NCI-H2227 treated with DMSO at 0.1 percent for 48 hours (cell line): ENCODE measurements at regions not wholly inside any gene's neighbourhood (a gene's known extent, or its start where the extent isn't known, plus 50 kb on each side); places are given as distances from the start of the nearest gene placed in this dataset.

Source experiments
- DNase-seq: peaks from one replicate; lab custom pipeline; 2025; lab: John Stamatoyannopoulos, UW

DNA sequence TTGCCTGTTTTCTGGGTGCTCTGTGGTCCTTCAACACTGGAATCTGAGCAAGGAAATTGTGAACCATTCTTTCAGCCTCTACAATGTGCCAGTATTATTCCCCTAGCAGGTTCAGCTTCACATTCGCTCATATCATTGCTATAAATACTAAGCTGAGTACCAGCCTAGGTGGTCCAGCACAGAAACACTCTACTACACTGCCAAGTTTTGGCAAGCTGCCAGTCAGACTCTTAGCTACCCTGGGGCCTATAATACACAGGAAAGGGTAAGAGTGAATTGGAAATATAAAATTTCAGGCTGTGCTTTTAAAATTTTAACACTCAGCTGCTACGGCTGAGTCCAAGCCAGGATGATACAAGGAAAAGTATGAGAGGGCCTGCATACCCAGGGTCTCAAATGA lies 49.9 kb upstream of the PPP1R3A start:
- no peak for DNase-seq
